GM12878 (cell line): ENCODE measurements at regions not wholly inside any gene's neighbourhood (a gene's known extent, or its start where the extent isn't known, plus 50 kb on each side); places are given as distances from the start of the nearest gene placed in this dataset.

Source experiments
- BCL11A ChIP-seq: IDR thresholded peaks from 2 replicates; pipeline ENCODE4 v1.6.1; 2011; ENCODE audit warnings: low read depth, low read length
- CHD2 ChIP-seq: IDR thresholded peaks from 2 replicates; pipeline ENCODE4 v1.6.1; 2011; ENCODE audit warnings: low read depth, low read length, improper control_type of control experiment, borderline replicate concordance
- FOXM1 ChIP-seq: IDR thresholded peaks from 2 replicates; pipeline ENCODE4 v1.6.1; 2012; ENCODE audit warnings: low read depth, mild to moderate bottlenecking, inconsistent platforms, low read length, moderate library complexity
- MAX ChIP-seq: IDR thresholded peaks from 2 replicates; pipeline ENCODE4 v1.6.1; 2012; ENCODE audit warnings: low read depth, low read length, improper control_type of control experiment
- MTA3 ChIP-seq: IDR thresholded peaks from 2 replicates; pipeline ENCODE4 v1.6.1; 2012; ENCODE audit warnings: low read length, inconsistent platforms, borderline replicate concordance

GRCh38 chr3:82053236-82053635, 291.8 kb upstream of the GBE1 start:
- TF ChIP-seq MTA3, result no peak
- TF ChIP-seq FOXM1, result no peak
- no peak for TF ChIP-seq MAX
- TF ChIP-seq BCL11A, result no peak
- TF ChIP-seq CHD2, result no peak
